Activated B cell treated with CpG ODN at 0.5 μM for 24 hours (primary cell): ENCODE measurements at regions not wholly inside any gene's neighbourhood (a gene's known extent, or its start where the extent isn't known, plus 50 kb on each side); places are given as distances from the start of the nearest gene placed in this dataset.

Experiments used
- ATAC-seq: fragments of 200-7000 bp; cut with Tn5 transposase; one replicate; pipeline ENCODE4 v1.10.0; 2021; ENCODE audit warnings: low read depth, mild to moderate bottlenecking, moderate library complexity
- CTCF ChIA-PET: fragments of 350-600 bp; sonication (Branson Sonifier 250); formaldehyde crosslinking; loops from one replicate; lab custom pipeline; 2021; ENCODE audit warnings: antibody characterized with exemption; lab: Charles Lee
- POLR2A ChIA-PET: fragments of 350-600 bp; sonication (Branson Sonifier 250); formaldehyde crosslinking; loops from one replicate; lab custom pipeline; 2021; ENCODE audit warnings: antibody characterized with exemption; lab: Charles Lee
- DNase-seq: peaks from one replicate; pipeline ENCODE4 v3.0.0; 2022
- H3K27ac Mint-ChIP-seq: one replicate; pipeline ENCODE4 v1.8.0; 2020; ENCODE audit warnings: mixed read lengths
- H3K27me3 Mint-ChIP-seq: one replicate; pipeline ENCODE4 v1.8.0; 2021; ENCODE audit warnings: mixed read lengths
- H3K36me3 Mint-ChIP-seq: one replicate; pipeline ENCODE4 v1.8.0; 2021; ENCODE audit warnings: low read depth, mixed read lengths
- H3K4me1 Mint-ChIP-seq: one replicate; pipeline ENCODE4 v1.8.0; 2021; ENCODE audit warnings: mixed read lengths
- H3K4me3 Mint-ChIP-seq: one replicate; pipeline ENCODE4 v1.8.0; 2020; ENCODE audit warnings: mild to moderate bottlenecking, mixed read lengths
- H3K9me3 Mint-ChIP-seq: one replicate; pipeline ENCODE4 v1.8.0; 2020; ENCODE audit warnings: mixed read lengths
- CTCF ChIP-seq: fragments of 200-600 bp; IDR thresholded peaks from one replicate; pipeline ENCODE4 v1.8.0; 2022; ENCODE audit warnings: antibody characterized with exemption, mild to moderate bottlenecking
- intact Hi-C: fragments of 100-400 bp; cut with micrococcal nuclease; formaldehyde crosslinking; loops from one replicate; pipeline ENCODE4 v1.15.1; 2024

- ChIA-PET CTCF (no interaction called here), POLR2A (no interaction called here)
- no peak for DNase-seq
- no peaks in the 10 kb centered on the region for H3K4me1 Mint-ChIP-seq
- H3K4me3 Mint-ChIP-seq, result no peak overlapping the region
- H3K36me3 Mint-ChIP-seq, result no peaks in the 10 kb centered on the region
- no peak for ATAC-seq
- no peaks in the 10 kb centered on the region for H3K27me3 Mint-ChIP-seq
- TF ChIP-seq CTCF, result no peak
- H3K27ac Mint-ChIP-seq, result no peak overlapping the region
- peaks cover 3% of the 10 kb centered on the region for H3K9me3 Mint-ChIP-seq
- intact Hi-C loops, result no loop called here
Measured at GRCh38 chr13:37490176-37490779, 108.3 kb downstream of the POSTN start.

GRCh38 chr13:37488726-37489125, 109.8 kb downstream of the POSTN start:
- TF ChIP-seq CTCF, result no peak
- ChIA-PET POLR2A (no interaction called here), CTCF (no interaction called here)
- DNase-seq, result no peak
- intact Hi-C loops, result no loop called here
- Mint-ChIP-seq H3K27me3 (no peaks in the 10 kb centered on the region), H3K27ac (no peak overlapping the region), H3K36me3 (no peaks in the 10 kb centered on the region), H3K4me3 (no peak overlapping the region), H3K9me3 (peaks cover 3% of the 10 kb centered on the region), H3K4me1 (no peaks in the 10 kb centered on the region)
- ATAC-seq, result no peak

GRCh38 chr13:37486171-37486681, 112.3 kb downstream of the POSTN start:
- ChIA-PET CTCF (no interaction called here), POLR2A (no interaction called here)
- H3K27me3 Mint-ChIP-seq, result no peaks in the 10 kb centered on the region
- H3K9me3 Mint-ChIP-seq, result peaks cover 3% of the 10 kb centered on the region
- intact Hi-C loops, result no loop called here
- H3K4me3 Mint-ChIP-seq, result no peak overlapping the region
- H3K4me1 Mint-ChIP-seq, result no peaks in the 10 kb centered on the region
- no peak overlapping the region for H3K27ac Mint-ChIP-seq
- no peaks in the 10 kb centered on the region for H3K36me3 Mint-ChIP-seq
- ATAC-seq (no peak), DNase-seq (no peak)
- TF ChIP-seq CTCF, result no peak

DNA sequence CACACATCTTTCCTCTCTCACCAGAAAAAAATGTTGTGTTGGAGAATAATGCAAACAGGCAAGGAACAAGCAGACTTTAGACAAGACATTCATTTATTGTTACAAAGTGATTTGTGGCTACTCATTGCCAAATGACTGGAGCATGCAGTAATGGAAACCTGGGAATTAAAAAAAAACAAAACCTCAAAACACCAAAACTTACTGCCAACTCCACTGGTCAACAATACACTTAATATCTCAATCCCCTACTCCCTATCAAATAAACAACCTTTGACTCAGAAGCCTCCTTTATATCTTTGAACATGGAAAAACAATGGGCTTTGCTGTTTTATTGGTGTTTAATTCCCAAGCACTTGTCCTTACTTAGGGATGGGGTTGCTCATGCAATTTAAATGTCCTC, 112.8 kb downstream of the POSTN start:
- H3K4me1 Mint-ChIP-seq, result no peaks in the 10 kb centered on the region
- no peak for TF ChIP-seq CTCF
- no peak overlapping the region for H3K4me3 Mint-ChIP-seq
- H3K36me3 Mint-ChIP-seq, result no peaks in the 10 kb centered on the region
- intact Hi-C loops, result no loop called here
- DNase-seq (no peak), ATAC-seq (no peak)
- ChIA-PET CTCF (no interaction called here), POLR2A (no interaction called here)
- no peak overlapping the region for H3K27ac Mint-ChIP-seq
- no peaks in the 10 kb centered on the region for H3K27me3 Mint-ChIP-seq
- H3K9me3 Mint-ChIP-seq, result peaks cover 3% of the 10 kb centered on the region

DNA sequence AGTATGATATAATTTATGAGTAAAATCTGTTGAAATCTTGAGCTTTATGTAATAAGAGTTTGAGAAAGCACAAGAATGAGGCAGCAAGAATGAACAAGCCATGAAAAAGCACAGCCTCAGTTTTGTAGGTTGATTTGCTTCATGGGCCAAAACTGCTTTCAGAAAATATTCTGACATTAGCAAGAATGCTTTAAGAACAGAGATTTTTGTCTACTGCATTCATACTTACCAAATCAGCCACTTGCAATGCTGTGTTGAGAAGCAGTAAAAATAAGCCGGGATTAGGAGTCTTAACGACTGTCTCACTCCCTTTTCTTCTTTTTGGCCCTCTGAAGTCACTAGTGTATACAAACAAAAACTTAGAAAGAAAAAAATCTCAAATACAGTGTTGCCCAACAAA, 114.5 kb downstream of the POSTN start:
- Mint-ChIP-seq H3K27me3 (no peaks in the 10 kb centered on the region), H3K4me3 (no peak overlapping the region), H3K4me1 (no peaks in the 10 kb centered on the region), H3K36me3 (no peaks in the 10 kb centered on the region), H3K9me3 (peaks cover 3% of the 10 kb centered on the region), H3K27ac (no peak overlapping the region)
- CTCF ChIA-PET, result interaction anchor here (0.7 kb wide), 1 partner anchor 208 kb away, joined by 4 read pairs; no protein-coding TSS in a partner anchor
- ATAC-seq, result no peak
- intact Hi-C loops, result no loop called here
- no peak for TF ChIP-seq CTCF
- POLR2A ChIA-PET, result no interaction called here
- DNase-seq, result no peak
